B cell (primary cell): ENCODE measurements at regions not wholly inside any gene's neighbourhood (a gene's known extent, or its start where the extent isn't known, plus 50 kb on each side); places are given as distances from the start of the nearest gene placed in this dataset.

Experiments used
- ATAC-seq: fragments of 200-7000 bp; cut with Tn5 transposase; one replicate; pipeline ENCODE4 v1.10.0; 2021; ENCODE audit warnings: low read depth, mild to moderate bottlenecking, moderate number of reproducible peaks, moderate library complexity
- CTCF ChIA-PET: fragments of 350-600 bp; sonication (Branson Sonifier 250); formaldehyde crosslinking; loops from one replicate; lab custom pipeline; 2021; ENCODE audit warnings: antibody characterized with exemption, inconsistent platforms; lab: Charles Lee
- POLR2A ChIA-PET: fragments of 350-600 bp; sonication (Branson Sonifier 250); formaldehyde crosslinking; loops from one replicate; lab custom pipeline; 2021; ENCODE audit warnings: antibody characterized with exemption; lab: Charles Lee
- DNase-seq: peaks from one replicate; pipeline ENCODE4 v3.0.0; 2013
- H2AFZ ChIP-seq: 2 replicates; pipeline ENCODE4 v1.6.1; 2012; ENCODE audit warnings: mild to moderate bottlenecking, low read depth, low read length; ENCODE audit not compliant: insufficient read depth, poor library complexity, severe bottlenecking
- H3K27ac ChIP-seq, 2 donors: 1 replicate in 1 of 2; 2 replicates in 1 of 2; pipeline ENCODE4 v1.5.1; 2012 to 2013; ENCODE audit warnings: low read length in 2 of 2, mild to moderate bottlenecking in 2 of 2, moderate library complexity in 1 of 2
- H3K27me3 ChIP-seq, 4 experiments: fragments of 200-600 bp in 1 of 4; sonication (generic) in 1 of 4; replicated peaks in 1 of 4; 1 replicate in 2 of 4; 2 replicates in 2 of 4; pipeline versions ENCODE4 v1.6.1 to v1.7.0; 2013 to 2016; ENCODE audit warnings: low read length in 3 of 4, mild to moderate bottlenecking in 2 of 4, mixed read lengths in 1 of 4, moderate library complexity in 1 of 4; ENCODE audit not compliant: insufficient read depth in 4 of 4, control insufficient read depth in 3 of 4; ENCODE audit errors: control extremely low read depth in 1 of 4
- H3K36me3 ChIP-seq, 2 experiments: replicated peaks in 1 of 2; 1 replicate in 1 of 2; 2 replicates in 1 of 2; pipeline versions ENCODE4 v1.6.1 to v1.7.1; 2013; ENCODE audit warnings: low read length in 1 of 2; ENCODE audit not compliant: insufficient read depth in 2 of 2, control insufficient read depth in 1 of 2; ENCODE audit errors: control extremely low read depth in 1 of 2, extremely low read depth in 1 of 2
- H3K4me1 ChIP-seq, 2 donors: fragments of 200-600 bp in 1 of 2; sonication (generic) in 1 of 2; 1 replicate in 1 of 2; 2 replicates in 1 of 2; pipeline versions ENCODE4 v1.5.1 to v1.6.1; 2013 to 2017; ENCODE audit warnings: low read length in 2 of 2; ENCODE audit not compliant: control insufficient read depth in 2 of 2, insufficient read depth in 2 of 2
- H3K4me2 ChIP-seq: replicated peaks from 2 replicates; pipeline ENCODE3; 2012; ENCODE audit warnings: mild to moderate bottlenecking, low read depth, low read length; ENCODE audit not compliant: poor library complexity, severe bottlenecking
- H3K4me3 ChIP-seq, 5 experiments: fragments of 200-600 bp in 1 of 5; sonication (generic) in 1 of 5; 1 replicate in 3 of 5; 2 replicates in 2 of 5; pipeline versions ENCODE4 v1.5.1 to v1.7.0; 2011 to 2016; ENCODE audit warnings: low read length in 4 of 5, mild to moderate bottlenecking in 4 of 5, low read depth in 2 of 5, control low read depth in 1 of 5, moderate library complexity in 1 of 5; ENCODE audit not compliant: insufficient read depth in 1 of 5; ENCODE audit errors: control extremely low read depth in 1 of 5, extremely low read depth in 1 of 5
- H3K79me2 ChIP-seq: fragments of 200-600 bp; sonication (generic); one replicate; pipeline ENCODE4 v1.6.0; 2016; ENCODE audit warnings: low read length; ENCODE audit not compliant: control insufficient read depth, insufficient read depth
- H3K9ac ChIP-seq: fragments of 200-600 bp; sonication (generic); 2 replicates; pipeline ENCODE4 v1.6.1; 2017; ENCODE audit warnings: mild to moderate bottlenecking, low read length, moderate library complexity
- H3K9me3 ChIP-seq, 3 donors: one replicate each; pipeline versions ENCODE4 v1.6.1 to v1.7.1; 2013; ENCODE audit warnings: low read length in 2 of 3; ENCODE audit not compliant: control insufficient read depth in 2 of 3, insufficient read depth in 1 of 3; ENCODE audit errors: control extremely low read depth in 1 of 3
- H4K20me1 ChIP-seq: 2 replicates; pipeline ENCODE4 v1.6.0; 2012; ENCODE audit warnings: mild to moderate bottlenecking, low read length; ENCODE audit not compliant: insufficient read depth, control insufficient read depth, poor library complexity, severe bottlenecking
- H3K27ac Mint-ChIP-seq: one replicate; pipeline ENCODE4 v1.8.0; 2021; ENCODE audit warnings: mixed read lengths
- H3K27me3 Mint-ChIP-seq: one replicate; pipeline ENCODE4 v1.8.0; 2021; ENCODE audit warnings: mixed read lengths
- H3K4me1 Mint-ChIP-seq: one replicate; pipeline ENCODE4 v1.8.0; 2021; ENCODE audit warnings: mixed read lengths
- H3K4me3 Mint-ChIP-seq: one replicate; pipeline ENCODE4 v1.8.0; 2021; ENCODE audit warnings: mixed read lengths
- H3K9me3 Mint-ChIP-seq: one replicate; pipeline ENCODE4 v1.8.0; 2022; ENCODE audit warnings: mixed read lengths; ENCODE audit not compliant: insufficient read depth
- CTCF ChIP-seq: fragments of 200-600 bp; IDR thresholded peaks from one replicate; pipeline ENCODE4 v1.8.0; 2022; ENCODE audit warnings: antibody characterized with exemption, mild to moderate bottlenecking
- EZH2 ChIP-seq: IDR thresholded peaks from 2 replicates; pipeline ENCODE4 v1.6.1; 2012; ENCODE audit warnings: borderline replicate concordance, low read depth, mild to moderate bottlenecking, moderate library complexity, low read length; ENCODE audit not compliant: insufficient read depth, poor library complexity, severe bottlenecking
- WGBS: methylation state at CpG from one replicate; pipeline ENCODE4 v1.1.5; 2013; ENCODE audit warnings: missing lambda C conversion rate; ENCODE audit not compliant: insufficient coverage; 5-methylcytosine and 5-hydroxymethylcytosine counted together
- intact Hi-C: fragments of 100-400 bp; cut with micrococcal nuclease; formaldehyde crosslinking; loops from one replicate; pipeline ENCODE4 v1.10.0; 2022

GRCh38 chr14:85788470-85789233, 258.7 kb downstream of the FLRT2 start:
- H2AFZ ChIP-seq, result no peak overlapping the region
- no peaks in the 10 kb centered on the region for H3K9me3 Mint-ChIP-seq
- H3K27ac Mint-ChIP-seq, result no peak overlapping the region
- H3K4me3 ChIP-seq, result no peak overlapping the region
- ChIA-PET CTCF (no interaction called here), POLR2A (no interaction called here)
- intact Hi-C loops, result no loop called here
- no peak overlapping the region for H3K4me2 ChIP-seq
- no CpG with 5 or more reads among the region's 2 CpGs for WGBS
- DNase-seq, result no peak
- H3K79me2 ChIP-seq, result no peaks in the 10 kb centered on the region
- no peaks in the 10 kb centered on the region for H3K27me3 Mint-ChIP-seq
- no peaks in the 10 kb centered on the region for H3K9me3 ChIP-seq
- H3K4me1 ChIP-seq, result no peaks in the 10 kb centered on the region
- H3K27ac ChIP-seq, result no peak overlapping the region
- TF ChIP-seq EZH2 (no peak), CTCF (no peak)
- no peak overlapping the region for H3K4me3 Mint-ChIP-seq
- H3K36me3 ChIP-seq, result no peaks in the 10 kb centered on the region
- no peaks in the 10 kb centered on the region for H3K27me3 ChIP-seq
- no peaks in the 10 kb centered on the region for H4K20me1 ChIP-seq
- no peak overlapping the region for H3K9ac ChIP-seq
- no peak for ATAC-seq
- H3K4me1 Mint-ChIP-seq, result no peaks in the 10 kb centered on the region

- H3K79me2 ChIP-seq, result no peaks in the 10 kb centered on the region
- no peak overlapping the region for H3K4me2 ChIP-seq
- no peaks in the 10 kb centered on the region for H3K9me3 Mint-ChIP-seq
- TF ChIP-seq EZH2, result no peak
- no peak for TF ChIP-seq CTCF
- no peaks in the 10 kb centered on the region for H3K9me3 ChIP-seq
- 94% methylated on average over 3 of the region's 3 CpGs for WGBS
- H3K4me3 ChIP-seq, result no peak overlapping the region
- intact Hi-C loops, result no loop called here
- H3K27ac Mint-ChIP-seq, result no peak overlapping the region
- no peaks in the 10 kb centered on the region for H3K4me1 ChIP-seq
- CTCF ChIA-PET, result no interaction called here
- H3K9ac ChIP-seq, result no peak overlapping the region
- no peak overlapping the region for H3K27ac ChIP-seq
- H3K4me3 Mint-ChIP-seq, result no peak overlapping the region
- POLR2A ChIA-PET, result no interaction called here
- H3K27me3 ChIP-seq, result no peaks in the 10 kb centered on the region
- H2AFZ ChIP-seq, result no peak overlapping the region
- ATAC-seq (no peak), DNase-seq (no peak)
- no peaks in the 10 kb centered on the region for H3K36me3 ChIP-seq
- H3K4me1 Mint-ChIP-seq, result no peaks in the 10 kb centered on the region
- no peaks in the 10 kb centered on the region for H4K20me1 ChIP-seq
- H3K27me3 Mint-ChIP-seq, result no peaks in the 10 kb centered on the region
Measured at GRCh38 chr14:85766295-85766694, 236.4 kb downstream of the FLRT2 start.
